WI38 (cell line): ENCODE measurements at regions not wholly inside any gene's neighbourhood (a gene's known extent, or its start where the extent isn't known, plus 50 kb on each side); places are given as distances from the start of the nearest gene placed in this dataset.
"Not testable (repeated sequence)": the region's sequence is repeated elsewhere in the genome, so short reads cannot be mapped to it uniquely, and the experiment has no call there.

Experiments
- H3K4me3 ChIP-seq: 2 replicates; pipeline ENCODE4 v1.5.1; 2011; ENCODE audit warnings: low read depth, mild to moderate bottlenecking, control low read depth, low read length
- CTCF ChIP-seq: IDR thresholded peaks from 2 replicates; pipeline ENCODE4 v1.5.1; 2012; ENCODE audit warnings: low read depth, mild to moderate bottlenecking, control low read depth, low read length

GRCh38 chr10:32217216-32217615, 129.7 kb downstream of the EPC1 start:
- no peak overlapping the region for H3K4me3 ChIP-seq
- no peak for TF ChIP-seq CTCF

GRCh38 chr10:32213838-32214237, 133.1 kb downstream of the EPC1 start:
- not testable (repeated sequence) for H3K4me3 ChIP-seq

GRCh38 chr10:32211046-32211363, 136.0 kb downstream of the EPC1 start:
- no peak for TF ChIP-seq CTCF
- H3K4me3 ChIP-seq = no peak overlapping the region

DNA sequence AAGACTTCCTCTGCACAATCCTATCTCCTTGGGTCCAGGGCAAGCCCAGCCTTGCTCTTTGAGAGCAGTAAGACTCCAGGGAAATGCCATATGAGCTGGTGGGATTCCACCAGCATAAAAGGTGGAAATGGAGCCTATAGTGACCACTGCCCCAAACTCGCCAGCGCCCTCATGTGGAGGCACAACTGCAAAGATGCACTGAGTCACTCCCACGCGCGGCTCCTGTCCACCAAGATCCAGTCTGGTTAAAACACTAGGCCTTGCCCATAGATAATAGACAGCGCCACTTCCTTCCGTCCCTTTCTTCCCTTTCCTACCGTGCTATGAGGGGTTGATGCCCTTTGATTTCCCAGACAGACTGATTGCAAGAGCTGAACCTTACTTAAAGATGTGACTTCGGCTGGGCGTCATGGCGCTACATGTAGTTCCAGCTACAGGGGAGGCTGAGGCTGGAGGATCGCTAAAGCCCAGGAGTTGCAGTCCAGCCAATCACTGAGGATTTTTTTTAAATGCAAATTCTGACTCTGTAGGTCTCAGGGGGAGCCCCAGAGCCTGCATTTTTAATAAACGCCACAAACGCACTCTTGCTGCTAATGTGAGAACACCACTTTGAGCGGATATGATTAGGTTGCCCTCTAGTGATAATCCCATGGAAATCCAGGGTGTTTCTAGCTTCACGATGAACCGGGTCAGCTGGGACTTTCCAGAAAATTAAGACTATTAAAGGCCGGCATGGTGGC, 136.5 kb downstream of the EPC1 start:
- no peak overlapping the region for H3K4me3 ChIP-seq
- TF ChIP-seq CTCF = no peak; the same call in 1 of the 2 replicates

DNA sequence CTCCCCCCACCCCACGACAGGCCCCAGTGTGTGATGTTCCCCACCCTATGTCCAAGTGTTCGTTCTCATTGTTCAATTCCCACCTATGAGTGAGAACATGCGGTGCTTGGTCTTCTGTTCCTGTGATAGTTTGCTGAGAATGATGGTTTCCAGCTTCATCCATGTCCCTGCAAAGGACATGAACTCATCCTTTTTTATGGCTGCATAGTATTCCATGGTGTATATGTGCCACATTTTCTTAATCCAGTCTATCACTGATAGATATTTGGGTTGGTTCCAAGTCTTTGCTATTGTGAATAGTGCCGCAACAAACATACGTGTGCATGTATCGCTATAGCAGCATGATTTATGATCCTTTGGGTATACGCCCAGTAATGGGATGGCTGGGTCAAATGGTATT, 139.0 kb downstream of the EPC1 start:
- not testable (repeated sequence) for H3K4me3 ChIP-seq

DNA sequence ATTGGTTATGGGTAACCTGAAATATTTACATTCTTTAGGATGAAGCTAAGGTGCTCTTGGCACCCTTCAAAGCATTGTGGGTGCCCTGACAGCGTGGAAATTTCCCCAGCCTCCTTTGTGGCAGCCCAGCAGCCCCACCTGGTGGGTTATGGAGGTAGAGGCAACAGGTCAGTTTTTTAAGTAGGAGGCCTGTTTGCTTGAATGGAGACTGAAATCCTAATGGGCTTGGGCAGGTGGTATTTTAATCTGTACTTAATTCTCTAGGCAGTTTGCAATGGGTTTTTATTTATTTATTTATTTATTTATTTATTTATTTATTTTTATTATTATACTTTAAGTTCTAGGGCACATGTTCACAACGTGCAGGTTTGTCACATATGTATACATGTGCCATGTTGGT, 139.4 kb downstream of the EPC1 start:
- TF ChIP-seq CTCF = peak; percentile 57
- no peak overlapping the region for H3K4me3 ChIP-seq

- no peak for TF ChIP-seq CTCF
Observed at GRCh38 chr10:32205670-32206069, 141.3 kb downstream of the EPC1 start.

GRCh38 chr10:32204606-32205005, 142.4 kb downstream of the EPC1 start:
- TF ChIP-seq CTCF = no peak
- no peak overlapping the region for H3K4me3 ChIP-seq

More at GRCh38 chr10:32205670-32206069, 141.3 kb downstream of the EPC1 start:
- H3K4me3 ChIP-seq = no peak overlapping the region
